ENCODE measurements at regions not wholly inside any gene's neighbourhood (a gene's known extent, or its start where the extent isn't known, plus 50 kb on each side); places are given as distances from the start of the nearest gene placed in this dataset.

- TF ChIP-seq CTCF (IDR thresholded peaks at IDR 0.05 in 8 of 11, conservative IDR thresholded peaks at IDR 0.05 in 3 of 11) (no peak), POLR2AphosphoS5 (IDR thresholded peaks at IDR 0.05) (no peak)
Observed at GRCh38 chr10:106338486-106338885, 826.0 kb downstream of the SORCS1 start.

All from spleen (tissue), 7 donors.